H1 (cell line): ENCODE measurements at regions not wholly inside any gene's neighbourhood (a gene's known extent, or its start where the extent isn't known, plus 50 kb on each side); places are given as distances from the start of the nearest gene placed in this dataset.

ENCODE experiments used
- CTCF ChIA-PET: fragments of 300-600 bp; sonication (Branson Sonifier 250); formaldehyde crosslinking; loops from one replicate; lab custom pipeline; 2021; ENCODE audit not compliant: partially characterized antibody; lab: Charles Lee
- POLR2A ChIA-PET: fragments of 300-600 bp; sonication (Branson Sonifier 250); formaldehyde crosslinking; loops from one replicate; lab custom pipeline; 2021; ENCODE audit warnings: inconsistent platforms; ENCODE audit not compliant: partially characterized antibody; lab: Charles Lee
- DNase-seq, 2 experiments: peaks; one replicate each; pipeline versions ENCODE4 v3.0.0 to v3.0.0-alpha.2; 2010 to 2022; ENCODE audit warnings: low spot score in 2 of 2, low read depth in 1 of 2, mixed read lengths in 1 of 2
- FAIRE-seq: peaks from 2 replicates; lab custom pipeline; 2011; peaks lifted over from hg19 to GRCh38; lab: Jason Lieb, UNC
- H2AFZ ChIP-seq: 2 replicates; pipeline ENCODE4 v1.8.1; 2012; ENCODE audit warnings: low read length, inconsistent platforms
- H2AK5ac ChIP-seq: 2 replicates; pipeline ENCODE4 v1.6.1; 2013; ENCODE audit warnings: low read depth, low read length
- H2BK120ac ChIP-seq: replicated peaks from 2 replicates; pipeline ENCODE3; 2013; ENCODE audit warnings: low read depth, low read length, inconsistent platforms
- H2BK12ac ChIP-seq: 2 replicates; pipeline ENCODE4 v1.6.1; 2013; ENCODE audit warnings: low read depth, low read length
- H2BK15ac ChIP-seq: 2 replicates; pipeline ENCODE4 v1.6.1; 2013; ENCODE audit warnings: low read length
- H2BK20ac ChIP-seq: 2 replicates; pipeline ENCODE4 v1.6.1; 2013; ENCODE audit warnings: low read length
- H2BK5ac ChIP-seq: 2 replicates; pipeline ENCODE4 v1.6.1; 2013; ENCODE audit warnings: low read depth, low read length
- H3K14ac ChIP-seq: 2 replicates; pipeline ENCODE4 v1.6.1; 2013; ENCODE audit warnings: inconsistent platforms; ENCODE audit not compliant: insufficient read length
- H3K18ac ChIP-seq: 2 replicates; pipeline ENCODE4 v1.6.1; 2013; ENCODE audit warnings: low read length; ENCODE audit errors: extremely low read depth
- H3K23ac ChIP-seq: 2 replicates; pipeline ENCODE4 v1.6.1; 2013; ENCODE audit warnings: inconsistent platforms; ENCODE audit not compliant: insufficient read length
- H3K23me2 ChIP-seq: 2 replicates; pipeline ENCODE4 v1.6.1; 2013; ENCODE audit warnings: low read depth, low read length
- H3K27ac ChIP-seq: 2 replicates; pipeline ENCODE4 v1.6.1; 2011; ENCODE audit warnings: low read depth, low read length, inconsistent platforms
- H3K27me3 ChIP-seq, 4 experiments: replicated peaks in 1 of 4; 1 replicate in 1 of 4; 2 replicates in 3 of 4; pipeline versions ENCODE4 v1.6.1 to v1.8.1; 2011 to 2013; ENCODE audit warnings: low read length in 3 of 4, mild to moderate bottlenecking in 3 of 4, inconsistent platforms in 2 of 4, mixed read lengths in 2 of 4, moderate library complexity in 1 of 4; ENCODE audit not compliant: control insufficient read depth in 3 of 4, insufficient read depth in 3 of 4; ENCODE audit errors: extremely low read depth in 1 of 4
- H3K36me3 ChIP-seq, 4 experiments: 2 replicates each; pipeline versions ENCODE4 v1.6.1 to v1.8.1; 2011 to 2013; ENCODE audit warnings: mild to moderate bottlenecking in 4 of 4, low read length in 3 of 4, moderate library complexity in 2 of 4, control low read depth in 1 of 4, inconsistent platforms in 1 of 4; ENCODE audit not compliant: insufficient read depth in 4 of 4, control insufficient read depth in 2 of 4
- H3K4ac ChIP-seq: replicated peaks from 2 replicates; pipeline ENCODE3; 2013; ENCODE audit warnings: low read length, low read depth, mixed read lengths, inconsistent platforms; ENCODE audit not compliant: insufficient read length
- H3K4me1 ChIP-seq, 4 experiments: replicated peaks in 1 of 4; 1 replicate in 1 of 4; 2 replicates in 3 of 4; pipeline versions ENCODE4 v1.6.1 to v1.8.1; 2011 to 2013; ENCODE audit warnings: low read length in 3 of 4, inconsistent platforms in 2 of 4, mixed read lengths in 1 of 4; ENCODE audit not compliant: insufficient read depth in 4 of 4, control insufficient read depth in 3 of 4
- H3K4me2 ChIP-seq, 2 experiments: 2 replicates each; pipeline versions ENCODE4 v1.6.1 to v1.8.1; 2011 to 2013; ENCODE audit warnings: low read depth in 2 of 2, low read length in 2 of 2, control low read depth in 1 of 2, inconsistent platforms in 1 of 2, mild to moderate bottlenecking in 1 of 2; ENCODE audit not compliant: insufficient read depth in 1 of 2
- H3K4me3 ChIP-seq, 4 experiments: fragments of 200-600, 300-600 bp in 1 of 4; sonication (generic), shearing (Covaris generic), sonication (Bioruptor Twin) in 1 of 4; 2 replicates each; pipeline versions ENCODE4 v1.5.1 to v1.8.1; 2011 to 2016; ENCODE audit warnings: low read length in 4 of 4, low read depth in 3 of 4, control low read depth in 2 of 4, inconsistent platforms in 2 of 4, mild to moderate bottlenecking in 2 of 4, mixed read lengths in 1 of 4, moderate library complexity in 1 of 4; ENCODE audit not compliant: insufficient read depth in 2 of 4; ENCODE audit errors: extremely low read depth in 1 of 4
- H3K56ac ChIP-seq: replicated peaks from 2 replicates; pipeline ENCODE3; 2013; ENCODE audit warnings: low read depth, mild to moderate bottlenecking, mixed read lengths, low read length, inconsistent platforms; ENCODE audit not compliant: insufficient read length
- H3K79me1 ChIP-seq: 2 replicates; pipeline ENCODE4 v1.6.1; 2013; ENCODE audit warnings: low read depth, low read length, control low read depth
- H3K79me2 ChIP-seq, 2 experiments: 2 replicates each; pipeline versions ENCODE4 v1.6.1 to v1.8.1; 2012 to 2013; ENCODE audit warnings: low read length in 2 of 2, mild to moderate bottlenecking in 2 of 2, inconsistent platforms in 1 of 2; ENCODE audit not compliant: insufficient read depth in 2 of 2, control insufficient read depth in 1 of 2
- H3K9ac ChIP-seq, 4 experiments: replicated peaks in 1 of 4; 1 replicate in 1 of 4; 2 replicates in 3 of 4; pipeline versions ENCODE4 v1.6.1 to v1.8.1; 2011 to 2013; ENCODE audit warnings: low read depth in 3 of 4, low read length in 3 of 4, control low read depth in 2 of 4, mild to moderate bottlenecking in 2 of 4, moderate library complexity in 2 of 4, inconsistent platforms in 1 of 4; ENCODE audit errors: extremely low read depth in 1 of 4
- H3K9me3 ChIP-seq, 2 experiments: 2 replicates each; pipeline versions ENCODE4 v1.6.1 to v1.8.1; 2012 to 2013; ENCODE audit warnings: mild to moderate bottlenecking in 2 of 2, moderate library complexity in 2 of 2, control low read depth in 1 of 2, inconsistent platforms in 1 of 2, low read depth in 1 of 2, low read length in 1 of 2, mixed read lengths in 1 of 2; ENCODE audit not compliant: insufficient read depth in 2 of 2
- H4K20me1 ChIP-seq, 2 experiments: replicated peaks in 1 of 2; 2 replicates each; pipeline versions ENCODE3 to v1.8.1; 2011 to 2013; ENCODE audit warnings: inconsistent platforms in 2 of 2, low read length in 2 of 2, mild to moderate bottlenecking in 1 of 2; ENCODE audit not compliant: insufficient read depth in 2 of 2, control insufficient read depth in 1 of 2
- H4K5ac ChIP-seq: 2 replicates; pipeline ENCODE4 v1.6.1; 2013; ENCODE audit warnings: low read length, low read depth, mixed read lengths, inconsistent platforms; ENCODE audit not compliant: insufficient read length
- H4K8ac ChIP-seq: 2 replicates; pipeline ENCODE4 v1.8.0; 2013; ENCODE audit warnings: mild to moderate bottlenecking, moderate library complexity, low read length, inconsistent platforms; ENCODE audit not compliant: insufficient read depth; ENCODE audit errors: extremely low read depth
- H4K91ac ChIP-seq: replicated peaks from 2 replicates; pipeline ENCODE3; 2013; ENCODE audit warnings: low read length, mixed read lengths, inconsistent platforms; ENCODE audit not compliant: insufficient read length
- RXRA ChIP-seq: IDR thresholded peaks from 2 replicates; pipeline ENCODE4 v1.6.1; 2011; ENCODE audit warnings: low read depth, mild to moderate bottlenecking, low read length, moderate library complexity; ENCODE audit not compliant: insufficient read depth
- WGBS, 2 experiments: shearing (Covaris generic) in 1 of 2; methylation state at CpG; one replicate each; pipeline versions ENCODE4 v1.1.6 to v1.1.7; 2013 to 2015; ENCODE audit warnings: low lambda C conversion rate in 2 of 2, mixed read lengths in 2 of 2, inconsistent platforms in 1 of 2, low coverage in 1 of 2, missing lambda C conversion rate in 1 of 2; ENCODE audit not compliant: insufficient replicate concordance in 2 of 2, insufficient coverage in 1 of 2, insufficient read length in 1 of 2; ENCODE audit errors: extremely low coverage in 1 of 2, missing lambda C conversion rate in 1 of 2; 5-methylcytosine and 5-hydroxymethylcytosine counted together

- Histone ChIP-seq H3K27me3 (no peaks in the 10 kb centered on the region), H2AFZ (no peak overlapping the region), H3K4ac (no peak overlapping the region), H3K79me1 (no peaks in the 10 kb centered on the region), H2BK12ac (no peak overlapping the region), H3K9me3 (no peaks in the 10 kb centered on the region), H3K18ac (no peak overlapping the region), H3K27ac (no peak overlapping the region), H2BK20ac (no peak overlapping the region), H2AK5ac (no peak overlapping the region), H4K5ac (no peak overlapping the region), H4K20me1 (no peaks in the 10 kb centered on the region), H3K23ac (no peak overlapping the region), H3K14ac (no peak overlapping the region), H4K91ac (no peak overlapping the region), H4K8ac (no peak overlapping the region), H3K9ac (no peak overlapping the region), H3K36me3 (no peaks in the 10 kb centered on the region), H3K4me2 (no peak overlapping the region), H2BK120ac (no peak overlapping the region), H3K4me1 (peaks cover 0 to 3% (median 0%) of the 10 kb centered on the region in 4 experiments; a peak in 1 of 7 replicates), H3K4me3 (no peak overlapping the region), H2BK15ac (no peak overlapping the region), H3K56ac (no peak overlapping the region), H3K79me2 (no peaks in the 10 kb centered on the region), H2BK5ac (no peak overlapping the region), H3K23me2 (no peaks in the 10 kb centered on the region)
- CTCF ChIA-PET: interaction anchor here (1.4 to 2.3 kb wide), 3 partner anchors 10 to 184 kb away, joined by 5 to 6 read pairs (median 5); partner anchors contain the start of gene RPRM
- DNase-seq (no peak), FAIRE-seq (no peak)
- 72% methylated on average over 2 of the region's 2 CpGs; no CpG with 5 or more reads in 1 of the 2 experiments for WGBS, 2 experiments
- POLR2A ChIA-PET: no interaction called here
- TF ChIP-seq RXRA: no peak
Measured at GRCh38 chr2:153294199-153294786, 184.3 kb downstream of the RPRM start.
